CD4-positive, alpha-beta T cell (primary cell): ENCODE measurements at regions not wholly inside any gene's neighbourhood (a gene's known extent, or its start where the extent isn't known, plus 50 kb on each side); places are given as distances from the start of the nearest gene placed in this dataset.

Experiments used
- ATAC-seq: fragments of 200-7000 bp; cut with Tn5 transposase; one replicate; pipeline ENCODE4 v1.10.0; 2022; ENCODE audit warnings: mild to moderate bottlenecking; ENCODE audit not compliant: poor library complexity
- CTCF ChIA-PET: fragments of 350-600 bp; sonication (Branson Sonifier 250); formaldehyde crosslinking; loops from one replicate; lab custom pipeline; 2021; ENCODE audit warnings: antibody characterized with exemption, inconsistent platforms; lab: Charles Lee
- POLR2A ChIA-PET: fragments of 350-600 bp; sonication (Branson Sonifier 250); formaldehyde crosslinking; loops from one replicate; lab custom pipeline; 2021; ENCODE audit warnings: antibody characterized with exemption, inconsistent platforms; lab: Charles Lee
- DNase-seq, 14 experiments: peaks; one replicate each; pipeline ENCODE4 v3.0.0-alpha.2; 2013 to 2020; ENCODE audit warnings: mixed read lengths in 2 of 14
- H3K27ac ChIP-seq, 2 donors: one replicate each; pipeline versions ENCODE4 v1.5.1 to v1.7.0; 2013; ENCODE audit warnings: low read length in 2 of 2, low read depth in 1 of 2, mild to moderate bottlenecking in 1 of 2
- H3K27me3 ChIP-seq, 2 experiments: 1 replicate in 1 of 2; 2 replicates in 1 of 2; pipeline versions ENCODE4 v1.6.1 to v1.7.0; 2013; ENCODE audit warnings: low read length in 2 of 2, control low read depth in 1 of 2, mild to moderate bottlenecking in 1 of 2, moderate library complexity in 1 of 2; ENCODE audit not compliant: insufficient read depth in 2 of 2, control insufficient read depth in 1 of 2
- H3K36me3 ChIP-seq: one replicate; pipeline ENCODE4 v1.6.1; 2013; ENCODE audit warnings: low read length, control low read depth; ENCODE audit not compliant: insufficient read depth
- H3K4me1 ChIP-seq: one replicate; pipeline ENCODE4 v1.6.1; 2013; ENCODE audit warnings: low read length, control low read depth; ENCODE audit not compliant: insufficient read depth
- H3K4me3 ChIP-seq: one replicate; pipeline ENCODE4 v1.5.1; 2013; ENCODE audit warnings: mild to moderate bottlenecking, low read length, moderate library complexity
- H3K9me3 ChIP-seq, 2 experiments: 1 replicate in 1 of 2; 2 replicates in 1 of 2; pipeline versions ENCODE4 v1.6.1 to v1.7.0; 2013; ENCODE audit warnings: low read length in 2 of 2, mild to moderate bottlenecking in 2 of 2, control low read depth in 1 of 2, moderate library complexity in 1 of 2; ENCODE audit not compliant: control insufficient read depth in 1 of 2, insufficient read depth in 1 of 2
- H3K27ac Mint-ChIP-seq: one replicate; pipeline ENCODE4 v1.8.0; 2020; ENCODE audit warnings: mixed read lengths
- H3K27me3 Mint-ChIP-seq: one replicate; pipeline ENCODE4 v1.8.0; 2021; ENCODE audit warnings: mixed read lengths
- H3K36me3 Mint-ChIP-seq: one replicate; pipeline ENCODE4 v1.8.0; 2021; ENCODE audit warnings: low read depth, mixed read lengths
- H3K4me1 Mint-ChIP-seq: one replicate; pipeline ENCODE4 v1.8.0; 2021; ENCODE audit warnings: low read depth, mixed read lengths
- H3K4me3 Mint-ChIP-seq: one replicate; pipeline ENCODE4 v1.8.0; 2020; ENCODE audit warnings: mild to moderate bottlenecking, mixed read lengths
- H3K9me3 Mint-ChIP-seq: one replicate; pipeline ENCODE4 v1.8.0; 2020; ENCODE audit warnings: mixed read lengths
- CTCF ChIP-seq: fragments of 200-600 bp; IDR thresholded peaks from one replicate; pipeline ENCODE4 v1.8.0; 2022; ENCODE audit warnings: antibody characterized with exemption, mild to moderate bottlenecking
- intact Hi-C, 2 experiments: fragments of 100-400 bp; cut with DNase I in 1 of 2; cut with micrococcal nuclease in 1 of 2; formaldehyde crosslinking; loops; one replicate each; pipeline versions ENCODE4 v1.15.1 to v1.9.0; 2023 to 2025; cut with DNase I, micrococcal nuclease

DNA sequence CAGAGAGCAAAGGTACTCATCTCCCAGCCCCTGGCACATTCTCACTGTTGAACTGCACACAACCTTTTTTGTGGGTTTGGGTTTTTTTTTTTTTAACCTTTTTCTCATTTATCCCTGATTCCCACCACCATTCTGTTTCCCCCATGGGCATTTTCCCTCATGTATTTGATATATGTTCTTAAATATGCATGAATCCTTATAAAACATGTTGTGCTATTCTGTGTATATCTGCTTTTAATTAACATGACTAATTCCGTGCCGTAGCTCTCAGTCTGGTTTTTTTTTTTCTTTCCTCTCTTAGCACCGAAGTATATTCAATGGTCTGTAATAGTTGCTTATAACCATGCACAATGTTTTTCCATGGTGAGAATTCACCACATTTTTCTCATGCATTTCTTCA lies 204.5 kb downstream of the RGS3 start:
- ChIA-PET CTCF (no interaction called here), POLR2A (no interaction called here)
- no peak overlapping the region for H3K27ac ChIP-seq
- Mint-ChIP-seq H3K27ac (no peak overlapping the region), H3K36me3 (no peaks in the 10 kb centered on the region), H3K27me3 (peaks cover 3% of the 10 kb centered on the region), H3K4me3 (no peak overlapping the region), H3K9me3 (no peaks in the 10 kb centered on the region), H3K4me1 (no peaks in the 10 kb centered on the region)
- H3K4me1 ChIP-seq = no peaks in the 10 kb centered on the region
- ATAC-seq (no peak), DNase-seq (no peak)
- no peak overlapping the region for H3K4me3 ChIP-seq
- H3K9me3 ChIP-seq = no peaks in the 10 kb centered on the region
- intact Hi-C loops = no loop called here
- no peaks in the 10 kb centered on the region for H3K27me3 ChIP-seq
- TF ChIP-seq CTCF = no peak
- H3K36me3 ChIP-seq = no peaks in the 10 kb centered on the region

DNA sequence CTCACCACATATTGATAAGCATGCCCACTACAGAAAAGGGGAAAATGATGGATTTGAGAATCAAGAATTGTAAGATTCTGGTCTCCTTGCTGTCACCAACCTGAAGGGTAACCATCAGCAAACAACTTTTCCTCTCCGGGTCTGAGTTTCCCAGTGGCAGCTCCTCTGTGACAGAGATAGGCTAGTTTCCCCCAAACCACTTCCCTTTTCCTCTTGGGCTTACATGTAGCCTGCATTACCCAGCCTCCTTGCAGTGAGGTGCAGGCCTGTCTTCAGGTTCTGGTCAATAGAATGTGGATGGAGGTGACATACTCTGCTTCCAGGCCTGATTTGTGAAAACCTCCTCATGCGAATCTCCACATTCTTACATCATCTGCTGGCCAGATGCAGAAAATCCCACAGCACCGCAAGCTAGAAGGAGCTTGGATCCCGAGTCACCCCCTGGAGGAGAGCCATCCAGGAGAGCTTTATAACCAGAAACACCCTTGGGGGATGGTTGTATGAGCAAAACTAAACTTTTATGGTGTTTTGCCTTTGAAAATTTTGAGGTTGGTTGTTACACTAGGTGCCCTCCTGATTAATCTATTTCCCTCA lies 206.1 kb downstream of the RGS3 start:
- ChIA-PET POLR2A (interaction anchor here (0.6 kb wide), 1 partner anchor 20 kb away, joined by 3 read pairs; no protein-coding TSS in a partner anchor), CTCF (interaction anchor here (1.6 kb wide), 1 partner anchor 12 kb away, joined by 3 read pairs; no protein-coding TSS in a partner anchor)
- ATAC-seq (no peak), DNase-seq (no peak)
- Histone ChIP-seq H3K4me1 (no peaks in the 10 kb centered on the region), H3K36me3 (no peaks in the 10 kb centered on the region), H3K4me3 (no peak overlapping the region), H3K9me3 (no peaks in the 10 kb centered on the region), H3K27me3 (peaks cover 0 to 5% of the 10 kb centered on the region in 2 experiments), H3K27ac (no peak overlapping the region)
- H3K27me3 Mint-ChIP-seq = peaks cover 7% of the 10 kb centered on the region
- no peaks in the 10 kb centered on the region for H3K9me3 Mint-ChIP-seq
- H3K4me3 Mint-ChIP-seq = no peak overlapping the region
- TF ChIP-seq CTCF = no peak
- H3K36me3 Mint-ChIP-seq = no peaks in the 10 kb centered on the region
- no peaks in the 10 kb centered on the region for H3K4me1 Mint-ChIP-seq
- no peak overlapping the region for H3K27ac Mint-ChIP-seq
- intact Hi-C loops = loop anchor here in 1 of 2 experiments (5.0 kb wide), 1 partner anchor 553 kb away; no protein-coding TSS in a partner anchor

DNA sequence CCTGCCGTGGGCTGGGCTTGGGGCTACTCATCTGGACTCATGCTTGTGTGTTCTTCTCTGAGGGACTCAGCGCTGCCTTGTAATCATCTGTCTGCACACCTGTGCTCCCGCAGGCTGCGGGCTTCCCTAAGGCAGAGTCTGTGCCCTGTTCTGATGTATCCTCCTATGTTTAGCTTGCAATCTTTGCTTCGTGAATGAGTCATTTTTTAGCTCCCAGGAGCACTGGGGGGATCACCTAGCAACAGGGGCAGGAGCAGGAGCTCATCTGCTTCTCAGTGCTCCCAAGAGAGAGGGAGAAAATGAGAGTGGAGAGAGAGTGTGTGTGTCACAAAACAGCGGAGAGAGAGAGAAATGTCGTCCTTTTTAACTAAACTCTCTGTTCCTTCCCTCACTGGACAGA lies 202.4 kb upstream of the ZNF618 start:
- H3K36me3 ChIP-seq = no peaks in the 10 kb centered on the region
- H3K9me3 ChIP-seq = no peaks in the 10 kb centered on the region
- H3K27me3 ChIP-seq = peaks cover 13 to 23% of the 10 kb centered on the region in 2 experiments
- no peak overlapping the region for H3K27ac ChIP-seq
- Mint-ChIP-seq H3K4me3 (no peak overlapping the region), H3K36me3 (no peaks in the 10 kb centered on the region), H3K4me1 (no peaks in the 10 kb centered on the region), H3K27me3 (peaks cover 33% of the 10 kb centered on the region), H3K9me3 (no peaks in the 10 kb centered on the region), H3K27ac (no peak overlapping the region)
- TF ChIP-seq CTCF = no peak
- peaks cover 2% of the 10 kb centered on the region for H3K4me1 ChIP-seq
- POLR2A ChIA-PET = no interaction called here
- intact Hi-C loops = loop anchor here in 1 of 2 experiments (5.0 kb wide), 1 partner anchor 549 kb away; no protein-coding TSS in a partner anchor
- no peak overlapping the region for H3K4me3 ChIP-seq
- no peak for ATAC-seq
- no peak for DNase-seq
- CTCF ChIA-PET = no interaction called here
